Liver (tissue), 8 donors: ENCODE measurements at regions not wholly inside any gene's neighbourhood (a gene's known extent, or its start where the extent isn't known, plus 50 kb on each side); places are given as distances from the start of the nearest gene placed in this dataset.

Experiments used
- DNase-seq: peaks from one replicate; pipeline ENCODE4 v3.0.0-alpha.2; 2017; ENCODE audit warnings: low spot score
- H3K27ac ChIP-seq, 2 donors: one replicate each; pipeline ENCODE4 v1.7.0; 2013; ENCODE audit warnings: inconsistent platforms in 2 of 2, low read length in 2 of 2, control low read depth in 1 of 2, low read depth in 1 of 2, mild to moderate bottlenecking in 1 of 2
- H3K27me3 ChIP-seq, 4 donors: one replicate each; pipeline versions ENCODE4 v1.6.1 to v1.7.0; 2013; ENCODE audit warnings: low read length in 3 of 4, inconsistent platforms in 1 of 4, mild to moderate bottlenecking in 1 of 4, moderate library complexity in 1 of 4; ENCODE audit not compliant: control insufficient read depth in 4 of 4, insufficient read depth in 4 of 4
- H3K36me3 ChIP-seq, 4 donors: one replicate each; pipeline versions ENCODE4 v1.6.1 to v1.7.0; 2013; ENCODE audit warnings: low read length in 3 of 4, mild to moderate bottlenecking in 3 of 4, low read depth in 1 of 4, moderate library complexity in 1 of 4; ENCODE audit not compliant: control insufficient read depth in 4 of 4, insufficient read depth in 3 of 4
- H3K4me1 ChIP-seq, 4 donors: one replicate each; pipeline versions ENCODE4 v1.6.1 to v1.7.0; 2013; ENCODE audit warnings: low read length in 3 of 4, mild to moderate bottlenecking in 3 of 4, moderate library complexity in 1 of 4; ENCODE audit not compliant: control insufficient read depth in 4 of 4, insufficient read depth in 4 of 4
- H3K4me3 ChIP-seq, 3 donors: one replicate each; pipeline versions ENCODE4 v1.6.1 to v1.7.0; 2013; ENCODE audit warnings: low read length in 3 of 3, control low read depth in 1 of 3, low read depth in 1 of 3, mild to moderate bottlenecking in 1 of 3
- H3K9ac ChIP-seq, 2 donors: one replicate each; pipeline ENCODE4 v1.7.0; 2013; ENCODE audit warnings: low read length in 2 of 2, mild to moderate bottlenecking in 2 of 2, moderate library complexity in 2 of 2, control low read depth in 1 of 2, low read depth in 1 of 2
- H3K9me3 ChIP-seq, 4 donors: one replicate each; pipeline versions ENCODE4 v1.6.1 to v1.7.0; 2013; ENCODE audit warnings: low read length in 3 of 4; ENCODE audit not compliant: control insufficient read depth in 4 of 4
- ATF3 ChIP-seq: IDR thresholded peaks from 2 replicates; pipeline ENCODE4 v1.6.1; 2016; ENCODE audit warnings: antibody characterized with exemption
- CTCF ChIP-seq: fragments of 150-350 bp; IDR thresholded peaks from 2 replicates; pipeline ENCODE4 v1.5.1; 2017; ENCODE audit warnings: improper control_type of control experiment, low read depth, low read length; ENCODE audit not compliant: missing input control
- FOXA2 ChIP-seq: IDR thresholded peaks from 2 replicates; pipeline ENCODE4 v1.6.1; 2016; ENCODE audit warnings: antibody characterized with exemption
- GABPA ChIP-seq, 2 donors: IDR thresholded peaks in 1 of 2; conservative IDR thresholded peaks in 1 of 2; 2 replicates each; pipeline ENCODE4 v1.6.1; 2016; ENCODE audit warnings: antibody characterized with exemption in 2 of 2, mild to moderate bottlenecking in 1 of 2, moderate library complexity in 1 of 2
- HNF4A ChIP-seq, 2 donors: conservative IDR thresholded peaks; 2 replicates each; pipeline ENCODE4 v1.6.1; 2016; ENCODE audit warnings: antibody characterized with exemption in 2 of 2, mild to moderate bottlenecking in 2 of 2
- HNF4G ChIP-seq: IDR thresholded peaks from 2 replicates; pipeline ENCODE4 v1.6.1; 2016; ENCODE audit warnings: antibody characterized with exemption
- MAX ChIP-seq: IDR thresholded peaks from 2 replicates; pipeline ENCODE4 v1.6.1; 2016; ENCODE audit warnings: antibody characterized with exemption
- NR2F2 ChIP-seq: IDR thresholded peaks from 2 replicates; pipeline ENCODE4 v1.6.1; 2016; ENCODE audit warnings: antibody characterized with exemption
- RXRA ChIP-seq, 2 donors: IDR thresholded peaks; 2 replicates each; pipeline ENCODE4 v1.6.1; 2017 to 2018; ENCODE audit warnings: antibody characterized with exemption in 2 of 2, mild to moderate bottlenecking in 1 of 2
- SP1 ChIP-seq: IDR thresholded peaks from 2 replicates; pipeline ENCODE4 v1.6.1; 2018; ENCODE audit warnings: antibody characterized with exemption, mild to moderate bottlenecking
- TAF1 ChIP-seq: conservative IDR thresholded peaks from 2 replicates; pipeline ENCODE4 v1.6.1; 2016; ENCODE audit warnings: antibody characterized with exemption, mild to moderate bottlenecking
- ZBTB33 ChIP-seq: IDR thresholded peaks from 2 replicates; pipeline ENCODE4 v1.6.1; 2016; ENCODE audit warnings: antibody characterized with exemption
- WGBS: extraction: QIAGEN DNeasy Blood & Tissue Kit; methylation state at CpG from one replicate; pipeline ENCODE4 v1.1.7; 2013; 5-methylcytosine and 5-hydroxymethylcytosine counted together
- donor health status: healthy.
- donor health status: healthy.
- donor health status: healthy.
- donor health status: healthy.
- donor health status: healthy.

GRCh38 chr11:41985799-41986198 is 526.3 kb upstream of the LRRC4C start (continued):
- TF ChIP-seq ATF3 (no peak), RXRA (IDR thresholded peaks at IDR 0.05) (no peak), SP1 (no peak), HNF4G (no peak), ZBTB33 (no peak), HNF4A (conservative IDR thresholded peaks at IDR 0.05) (no peak)

- no peaks in the 10 kb centered on the region for H3K4me1 ChIP-seq
- no peaks in the 10 kb centered on the region for H3K9me3 ChIP-seq
- H3K27me3 ChIP-seq: no peaks in the 10 kb centered on the region
- no peak overlapping the region for H3K4me3 ChIP-seq
- no peak overlapping the region for H3K27ac ChIP-seq
- WGBS: 75% methylated on average over 3 of the region's 3 CpGs
- DNase-seq: no peak
- no peaks in the 10 kb centered on the region for H3K36me3 ChIP-seq
- TF ChIP-seq TAF1: no peak
- no peak for TF ChIP-seq RXRA (IDR thresholded peaks at IDR 0.05)
- no peak for TF ChIP-seq GABPA (IDR thresholded peaks at IDR 0.05 in 1 of 2, conservative IDR thresholded peaks at IDR 0.05 in 1 of 2)
- no peak for TF ChIP-seq ZBTB33
- H3K9ac ChIP-seq: no peak overlapping the region
Observed at GRCh38 chr11:41988951-41989572, 529.6 kb upstream of the LRRC4C start.

GRCh38 chr11:41989823-41990380 is 530.5 kb upstream of the LRRC4C start:
- H3K9me3 ChIP-seq: no peaks in the 10 kb centered on the region
- no peak overlapping the region for H3K4me3 ChIP-seq
- TF ChIP-seq TAF1 (no peak), FOXA2 (no peak), NR2F2 (no peak), CTCF (no peak), RXRA (IDR thresholded peaks at IDR 0.05) (no peak), ZBTB33 (no peak), HNF4A (conservative IDR thresholded peaks at IDR 0.05) (no peak), MAX (no peak)
- H3K9ac ChIP-seq: no peak overlapping the region
- H3K36me3 ChIP-seq: no peaks in the 10 kb centered on the region
- DNase-seq: no peak
- H3K4me1 ChIP-seq: no peaks in the 10 kb centered on the region
- no peak overlapping the region for H3K27ac ChIP-seq
- no peaks in the 10 kb centered on the region for H3K27me3 ChIP-seq
